PC-9 (cell line): ENCODE measurements at regions not wholly inside any gene's neighbourhood (a gene's known extent, or its start where the extent isn't known, plus 50 kb on each side); places are given as distances from the start of the nearest gene placed in this dataset.
A peak's percentile ranks its signal among the peaks of the same experiment; 100 is the strongest.

Experiments
- BruUV-seq: library from RNA; stranded (reverse); fragments of 400-500 nt; replicated peaks from 2 replicates; lab custom pipeline; 2021; lab: Mats Ljungman, UMichigan
- CTCF ChIA-PET: fragments of 300-600 bp; sonication (Branson Sonifier 250); formaldehyde crosslinking; loops from one replicate; lab custom pipeline; 2022; ENCODE audit warnings: antibody characterized with exemption; lab: Charles Lee
- POLR2A ChIA-PET: fragments of 300-600 bp; sonication (Branson Sonifier 250); formaldehyde crosslinking; loops from one replicate; lab custom pipeline; 2022; ENCODE audit warnings: antibody characterized with exemption; ENCODE audit not compliant: unreplicated experiment; lab: Charles Lee
- DNase-seq, 2 experiments: peaks; one replicate each; pipeline versions ENCODE4 v3.0.0 to v3.0.0-alpha.2; 2015 to 2022; ENCODE audit warnings: mixed read lengths in 1 of 2
- H2AFZ ChIP-seq: fragments of 200-600 bp; sonication (generic); 2 replicates; pipeline ENCODE4 v1.8.1; 2017; ENCODE audit warnings: antibody characterized with exemption
- H3F3A ChIP-seq: fragments of 200-600 bp; sonication (generic); 2 replicates; pipeline ENCODE4 v1.8.1; 2017; ENCODE audit warnings: antibody characterized with exemption, mild to moderate bottlenecking, low read depth; ENCODE audit not compliant: insufficient read depth
- H3K27ac ChIP-seq: fragments of 200-600 bp; sonication (generic); 2 replicates; pipeline ENCODE4 v1.6.1; 2016; ENCODE audit warnings: mixed run types
- H3K27me3 ChIP-seq: fragments of 200-600 bp; sonication (generic); 2 replicates; pipeline ENCODE4 v1.6.1; 2016; ENCODE audit warnings: low read depth, mixed run types; ENCODE audit not compliant: insufficient read depth
- H3K36me3 ChIP-seq: fragments of 200-600 bp; sonication (generic); 2 replicates; pipeline ENCODE4 v1.6.1; 2016; ENCODE audit warnings: low read depth, mixed run types
- H3K4me1 ChIP-seq: fragments of 200-600 bp; sonication (generic); replicated peaks from 2 replicates; pipeline ENCODE4 v1.6.1; 2016; ENCODE audit warnings: mixed run types; ENCODE audit not compliant: insufficient read depth
- H3K4me2 ChIP-seq: fragments of 200-600 bp; sonication (generic); 2 replicates; pipeline ENCODE4 v1.6.1; 2017; ENCODE audit warnings: mixed run types
- H3K4me3 ChIP-seq: fragments of 200-600 bp; sonication (generic); 2 replicates; pipeline ENCODE4 v1.6.1; 2016; ENCODE audit warnings: mixed run types
- H3K79me2 ChIP-seq: fragments of 200-600 bp; sonication (generic); 2 replicates; pipeline ENCODE4 v1.6.1; 2017; ENCODE audit warnings: low read depth, mixed run types
- H3K9me2 ChIP-seq: fragments of 200-600 bp; sonication (generic); 2 replicates; pipeline ENCODE4 v1.8.1; 2017; ENCODE audit warnings: mild to moderate bottlenecking; ENCODE audit not compliant: insufficient read depth
- H3K9me3 ChIP-seq: fragments of 200-600 bp; sonication (generic); 2 replicates; pipeline ENCODE4 v1.8.1; 2016; ENCODE audit warnings: low read depth; ENCODE audit not compliant: insufficient read depth
- H4K20me1 ChIP-seq: fragments of 200-600 bp; sonication (generic); 2 replicates; pipeline ENCODE4 v1.8.1; 2017; ENCODE audit not compliant: insufficient read depth
- CTCF ChIP-seq: fragments of 200-600 bp; sonication (generic); conservative IDR thresholded peaks from 2 replicates; pipeline ENCODE4 v1.6.1; 2017; ENCODE audit warnings: mixed run types, antibody characterized with exemption, mild to moderate bottlenecking, moderate library complexity
- EZH2 ChIP-seq: fragments of 200-600 bp; sonication (generic); IDR thresholded peaks from 2 replicates; pipeline ENCODE4 v1.8.0; 2017; ENCODE audit warnings: antibody characterized with exemption, low read depth
- intact Hi-C: fragments of 100-400 bp; cut with micrococcal nuclease; formaldehyde crosslinking; loops from one replicate; pipeline ENCODE4 v1.10.0; 2022; ENCODE audit not compliant: unreplicated experiment

DNA sequence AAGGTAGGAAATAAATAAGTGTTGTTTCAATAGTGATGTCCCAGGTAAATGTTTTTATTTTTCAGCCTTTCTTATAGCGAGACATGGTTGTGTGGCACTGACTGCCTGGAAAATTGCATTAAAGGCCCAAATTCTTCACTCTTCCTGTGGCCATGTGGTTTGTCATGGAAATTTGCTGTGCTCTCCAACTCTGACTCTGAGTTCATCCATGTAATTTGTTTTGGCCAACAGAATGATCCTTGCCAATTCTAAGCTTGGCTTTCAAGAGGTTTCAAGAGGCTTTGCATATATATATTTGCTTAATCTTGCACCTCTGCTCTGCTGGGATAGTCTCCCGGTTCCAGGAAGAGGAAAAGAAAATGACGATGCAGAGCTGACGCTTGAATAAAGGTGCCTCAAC, 107.5 kb upstream of the ARHGEF26 start:
- Histone ChIP-seq H2AFZ (no peak overlapping the region), H3K27me3 (no peaks in the 10 kb centered on the region), H3K27ac (no peak overlapping the region), H3K36me3 (no peaks in the 10 kb centered on the region), H3F3A (no peaks in the 10 kb centered on the region), H3K9me2 (no peaks in the 10 kb centered on the region), H4K20me1 (no peaks in the 10 kb centered on the region), H3K9me3 (no peaks in the 10 kb centered on the region), H3K4me3 (no peak overlapping the region), H3K4me1 (no peaks in the 10 kb centered on the region; the same call in 1 of the 2 replicates), H3K4me2 (no peak overlapping the region), H3K79me2 (no peaks in the 10 kb centered on the region)
- ChIA-PET CTCF (no interaction called here), POLR2A (no interaction called here)
- no TSS peak for BruUV-seq
- no peak for DNase-seq
- intact Hi-C loops: no loop called here
- no peak for TF ChIP-seq EZH2
- no peak for TF ChIP-seq CTCF

- no peaks in the 10 kb centered on the region for H3K9me2 ChIP-seq
- H3K79me2 ChIP-seq: no peaks in the 10 kb centered on the region
- no peak overlapping the region for H2AFZ ChIP-seq
- no peak overlapping the region for H3K27ac ChIP-seq
- TF ChIP-seq EZH2: no peak
- TF ChIP-seq CTCF: no peak
- H3K9me3 ChIP-seq: no peaks in the 10 kb centered on the region
- H3F3A ChIP-seq: no peaks in the 10 kb centered on the region
- POLR2A ChIA-PET: no interaction called here
- H3K4me2 ChIP-seq: no peak overlapping the region
- DNase-seq: no peak
- H3K4me3 ChIP-seq: no peak overlapping the region
- H3K27me3 ChIP-seq: no peaks in the 10 kb centered on the region
- CTCF ChIA-PET: interaction anchor here (0.6 kb wide), 1 partner anchor 321 kb away, joined by 3 read pairs; no protein-coding TSS in a partner anchor
- no TSS peak for BruUV-seq
- no peaks in the 10 kb centered on the region for H4K20me1 ChIP-seq
- H3K36me3 ChIP-seq: no peaks in the 10 kb centered on the region
- intact Hi-C loops: loop anchor here (5.0 kb wide), 1 partner anchor 988 kb away; no protein-coding TSS in a partner anchor
- no peaks in the 10 kb centered on the region; the same call in 1 of the 2 replicates for H3K4me1 ChIP-seq
Measured at GRCh38 chr3:154015307-154015706, 105.9 kb upstream of the ARHGEF26 start.

GRCh38 chr3:154018100-154018696, 103.0 kb upstream of the ARHGEF26 start:
- ChIA-PET POLR2A (no interaction called here), CTCF (interaction anchor here (0.6 kb wide), 1 partner anchor 103 kb away, joined by 3 read pairs; no protein-coding TSS in a partner anchor)
- peak in 1 of 2 experiments; percentile 10 for DNase-seq

More at GRCh38 chr3:154018100-154018696, 103.0 kb upstream of the ARHGEF26 start:
- H2AFZ ChIP-seq: no peak overlapping the region
- H3K27me3 ChIP-seq: no peaks in the 10 kb centered on the region
- no peaks in the 10 kb centered on the region for H3F3A ChIP-seq
- H3K79me2 ChIP-seq: no peaks in the 10 kb centered on the region
- H3K4me3 ChIP-seq: no peak overlapping the region
- no TSS peak for BruUV-seq
- H4K20me1 ChIP-seq: no peaks in the 10 kb centered on the region
- no peaks in the 10 kb centered on the region; the same call in 1 of the 2 replicates for H3K4me1 ChIP-seq
- H3K9me2 ChIP-seq: no peaks in the 10 kb centered on the region
- H3K36me3 ChIP-seq: no peaks in the 10 kb centered on the region
- no peak overlapping the region for H3K27ac ChIP-seq
- TF ChIP-seq EZH2 (no peak), CTCF (peak; percentile 72)
- H3K9me3 ChIP-seq: no peaks in the 10 kb centered on the region
- intact Hi-C loops: loop anchor here (5.0 kb wide), 1 partner anchor 991 kb away; no protein-coding TSS in a partner anchor
- H3K4me2 ChIP-seq: no peak overlapping the region
